Activated naive CD4-positive, alpha-beta T cell treated with anti-CD3 and anti-CD28 coated beads, Interleukin-2, amount 50 U/mL, for 72 hours (primary cell): ENCODE measurements at regions not wholly inside any gene's neighbourhood (a gene's known extent, or its start where the extent isn't known, plus 50 kb on each side); places are given as distances from the start of the nearest gene placed in this dataset.

Experiments
- ATAC-seq, 2 donors: fragments of 150-1000 bp; cut with Tn5 transposase; 2 replicates each; pipeline ENCODE4 v1.10.0; 2021; ENCODE audit warnings: mild to moderate bottlenecking in 2 of 2, moderate library complexity in 2 of 2
- DNase-seq, 2 donors: peaks; one replicate each; pipeline ENCODE4 v3.0.0; 2021 to 2022; ENCODE audit warnings: low spot score in 2 of 2
- H3K27ac Mint-ChIP-seq, 2 donors: one replicate each; pipeline ENCODE4 v1.8.0; 2022; ENCODE audit warnings: mild to moderate bottlenecking in 2 of 2, mixed read lengths in 2 of 2
- H3K36me3 Mint-ChIP-seq, 2 donors: one replicate each; pipeline ENCODE4 v1.8.0; 2022; ENCODE audit warnings: mixed read lengths in 2 of 2
- H3K9me3 Mint-ChIP-seq, 2 donors: one replicate each; pipeline ENCODE4 v1.8.0; 2022; ENCODE audit warnings: mixed read lengths in 2 of 2

GRCh38 chr22:47247579-47248240 is 485.3 kb downstream of the TBC1D22A start:
- Mint-ChIP-seq H3K9me3 (peaks cover 2 to 10% of the 10 kb centered on the region in 2 donors), H3K36me3 (peaks cover 0 to 7% of the 10 kb centered on the region in 2 donors), H3K27ac (no peak overlapping the region)
- ATAC-seq = no peak
- DNase-seq = no peak

GRCh38 chr22:47245786-47246185 is 483.3 kb downstream of the TBC1D22A start:
- H3K27ac Mint-ChIP-seq = no peak overlapping the region
- peaks cover 2 to 10% of the 10 kb centered on the region in 2 donors for H3K9me3 Mint-ChIP-seq
- DNase-seq (no peak), ATAC-seq (no peak)
- H3K36me3 Mint-ChIP-seq = peaks cover 0 to 7% of the 10 kb centered on the region in 2 donors

DNA sequence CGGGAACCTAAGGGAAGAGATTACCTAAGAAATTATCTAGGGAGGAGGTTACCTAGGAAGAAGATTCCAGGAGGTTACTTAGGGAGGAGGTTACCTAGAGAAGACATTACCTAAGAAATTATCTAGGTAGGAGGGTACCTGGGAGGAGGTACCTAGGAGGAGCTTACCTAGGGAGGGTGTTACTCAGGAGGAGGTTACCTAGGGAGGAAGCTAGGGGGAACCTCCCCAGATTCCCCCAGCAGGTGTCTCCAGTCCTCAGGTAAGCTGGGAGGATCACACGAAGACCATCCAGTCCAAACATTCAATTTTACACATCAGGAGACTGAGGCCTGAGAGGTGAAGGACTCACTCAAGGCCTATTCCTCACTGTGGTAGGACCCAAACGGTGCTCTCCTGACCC is 482.8 kb downstream of the TBC1D22A start:
- no peak for DNase-seq
- no peak overlapping the region for H3K27ac Mint-ChIP-seq
- ATAC-seq = no peak
- H3K9me3 Mint-ChIP-seq = peaks cover 2 to 10% of the 10 kb centered on the region in 2 donors
- peaks cover 0 to 7% of the 10 kb centered on the region in 2 donors for H3K36me3 Mint-ChIP-seq

GRCh38 chr22:47240116-47240515 is 477.7 kb downstream of the TBC1D22A start:
- Mint-ChIP-seq H3K36me3 (peaks cover 0 to 7% of the 10 kb centered on the region in 2 donors), H3K27ac (no peak overlapping the region), H3K9me3 (peaks cover 2 to 10% of the 10 kb centered on the region in 2 donors)
- ATAC-seq = no peak
- DNase-seq = no peak

DNA sequence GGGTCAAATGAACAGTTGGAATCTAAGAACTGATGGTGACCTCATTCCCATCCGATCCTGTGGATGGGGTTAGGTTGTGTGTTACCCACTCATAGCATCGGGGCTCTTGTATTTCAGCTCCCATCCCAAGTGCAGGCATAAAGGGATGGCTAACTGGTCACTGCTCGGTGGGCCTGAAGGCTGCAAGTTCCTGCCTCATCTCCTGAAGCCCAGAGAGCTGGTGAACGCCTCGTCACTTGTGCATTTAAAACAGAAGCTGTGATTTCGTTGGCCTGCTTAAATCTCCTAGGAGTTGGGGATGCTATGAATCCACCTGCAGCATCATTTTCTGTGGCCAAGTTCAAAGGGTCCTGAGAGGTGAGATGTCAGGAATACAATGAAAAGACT is 477.0 kb downstream of the TBC1D22A start:
- no peak for DNase-seq
- no peak for ATAC-seq
- H3K27ac Mint-ChIP-seq = no peak overlapping the region
- H3K9me3 Mint-ChIP-seq = peaks cover 2 to 9% of the 10 kb centered on the region in 2 donors
- peaks cover 0 to 7% of the 10 kb centered on the region in 2 donors for H3K36me3 Mint-ChIP-seq

- H3K36me3 Mint-ChIP-seq = peaks cover 0 to 4% of the 10 kb centered on the region in 2 donors
- ATAC-seq = no peak
Observed at GRCh38 chr22:47238690-47239473, 476.4 kb downstream of the TBC1D22A start.

GRCh38 chr22:47237890-47238480 is 475.5 kb downstream of the TBC1D22A start:
- no peak for DNase-seq
- ATAC-seq = no peak
- peaks cover 5% of the 10 kb centered on the region in 2 donors for H3K9me3 Mint-ChIP-seq
- H3K36me3 Mint-ChIP-seq = peaks cover 0 to 10% of the 10 kb centered on the region in 2 donors
- peak overlapping the region in 1 of 2 donors; percentile 5 for H3K27ac Mint-ChIP-seq

More at GRCh38 chr22:47238690-47239473, 476.4 kb downstream of the TBC1D22A start:
- H3K27ac Mint-ChIP-seq = no peak overlapping the region
- peaks cover 0 to 3% of the 10 kb centered on the region in 2 donors for H3K9me3 Mint-ChIP-seq
- DNase-seq = no peak

- H3K36me3 Mint-ChIP-seq = peaks cover 0 to 10% of the 10 kb centered on the region in 2 donors
- no peak overlapping the region for H3K27ac Mint-ChIP-seq
- no peak for DNase-seq
- no peak for ATAC-seq
- peaks cover 5% of the 10 kb centered on the region in 2 donors for H3K9me3 Mint-ChIP-seq
Observed at GRCh38 chr22:47236718-47237117, 474.3 kb downstream of the TBC1D22A start.

DNA sequence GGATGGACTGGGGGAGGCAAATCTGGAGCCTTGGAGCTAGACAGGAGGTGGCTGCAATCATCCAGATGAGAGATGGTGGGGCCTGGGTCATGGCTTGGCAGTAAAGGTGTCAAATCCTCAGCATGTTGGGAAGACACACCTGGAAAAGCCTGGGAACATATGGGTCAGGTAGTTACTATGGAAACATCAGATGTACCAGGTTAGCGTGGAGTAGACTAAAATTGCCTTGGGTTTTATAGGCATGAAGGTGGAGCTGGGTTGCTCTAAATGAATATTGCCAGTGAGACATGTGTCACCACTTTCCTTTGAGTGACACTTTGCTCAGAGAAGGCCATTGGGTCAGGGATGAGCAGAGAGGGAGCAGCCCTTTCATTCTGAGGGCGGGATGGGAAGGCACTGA is 473.7 kb downstream of the TBC1D22A start:
- peaks cover 5% of the 10 kb centered on the region in 2 donors for H3K9me3 Mint-ChIP-seq

DNA sequence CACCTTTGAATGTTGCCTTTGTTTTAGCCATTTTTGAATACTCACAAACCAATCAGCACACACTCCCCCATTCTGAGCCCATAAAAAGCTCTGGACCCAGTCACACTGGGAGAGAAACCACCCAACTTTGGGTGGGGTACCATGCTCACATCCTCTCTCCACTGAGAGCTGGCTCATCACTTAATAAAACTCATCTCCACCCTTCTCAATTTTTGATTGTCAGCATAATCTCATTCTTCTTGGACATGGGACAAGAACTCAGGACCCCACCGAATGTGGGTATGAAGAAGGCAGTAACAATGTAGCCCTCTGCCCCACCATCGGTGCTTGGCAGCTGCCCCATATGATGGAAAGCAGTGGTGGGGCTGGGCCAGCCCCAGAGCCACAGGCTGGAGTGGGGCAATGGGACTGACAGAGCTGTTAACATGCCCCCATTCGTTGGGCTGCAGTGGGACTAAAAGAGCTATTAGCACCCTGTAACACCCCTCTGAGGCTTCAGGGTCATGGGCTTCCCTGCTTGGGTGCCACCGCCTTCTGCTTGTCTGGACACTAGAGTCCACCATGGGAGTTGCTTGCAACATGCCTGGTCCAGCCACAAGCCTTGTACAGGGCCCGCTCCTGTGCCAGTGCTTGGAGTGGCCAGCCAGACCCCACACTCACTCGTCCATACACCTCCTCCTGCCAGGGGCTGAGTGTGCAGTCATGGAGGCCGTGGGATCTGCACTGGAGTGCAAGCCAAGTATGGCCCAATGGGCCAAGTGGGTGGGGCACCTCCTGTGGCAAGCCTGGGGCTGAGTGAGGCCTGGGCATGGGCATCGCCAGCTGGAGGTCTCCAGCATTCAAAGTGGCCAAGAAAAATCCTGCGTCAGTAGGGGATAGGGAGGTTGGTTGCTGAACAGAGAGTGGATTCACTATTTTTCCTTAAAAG is 471.1 kb downstream of the TBC1D22A start:
- peaks cover 0 to 10% of the 10 kb centered on the region in 2 donors for H3K36me3 Mint-ChIP-seq
- DNase-seq (no peak), ATAC-seq (no peak)
- peaks cover 5% of the 10 kb centered on the region in 2 donors for H3K9me3 Mint-ChIP-seq
- no peak overlapping the region for H3K27ac Mint-ChIP-seq

More for the DNA sequence above, 473.7 kb downstream of the TBC1D22A start:
- Mint-ChIP-seq H3K27ac (no peak overlapping the region), H3K36me3 (peaks cover 0 to 10% of the 10 kb centered on the region in 2 donors)
- DNase-seq (no peak), ATAC-seq (no peak)

DNA sequence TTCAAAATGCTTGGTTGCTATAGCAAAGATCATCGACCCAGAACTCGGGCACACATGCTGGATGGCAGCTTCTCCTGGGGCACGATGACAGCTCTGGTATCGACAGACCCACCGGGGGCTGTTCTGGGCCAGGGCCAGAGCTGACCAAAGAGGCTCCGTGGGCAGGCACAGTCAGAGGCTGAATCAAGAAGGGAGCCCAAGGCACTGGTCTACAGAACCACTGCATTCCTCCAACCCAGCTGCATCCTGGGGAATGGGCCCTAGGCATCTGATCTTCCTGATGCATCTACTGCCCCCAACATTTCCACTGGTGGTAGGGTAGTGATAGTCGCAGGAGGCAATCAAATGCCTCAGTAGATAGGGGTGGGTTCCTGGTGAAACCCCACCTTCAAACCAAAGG is 470.3 kb downstream of the TBC1D22A start:
- DNase-seq (no peak), ATAC-seq (no peak)
- Mint-ChIP-seq H3K27ac (no peak overlapping the region), H3K36me3 (peaks cover 0 to 10% of the 10 kb centered on the region in 2 donors), H3K9me3 (peaks cover 5% of the 10 kb centered on the region in 2 donors)

GRCh38 chr22:47232197-47232596 is 469.7 kb downstream of the TBC1D22A start:
- Mint-ChIP-seq H3K27ac (no peak overlapping the region), H3K9me3 (peaks cover 5% of the 10 kb centered on the region in 2 donors), H3K36me3 (peaks cover 0 to 10% of the 10 kb centered on the region in 2 donors)
- no peak for ATAC-seq
- DNase-seq = no peak

DNA sequence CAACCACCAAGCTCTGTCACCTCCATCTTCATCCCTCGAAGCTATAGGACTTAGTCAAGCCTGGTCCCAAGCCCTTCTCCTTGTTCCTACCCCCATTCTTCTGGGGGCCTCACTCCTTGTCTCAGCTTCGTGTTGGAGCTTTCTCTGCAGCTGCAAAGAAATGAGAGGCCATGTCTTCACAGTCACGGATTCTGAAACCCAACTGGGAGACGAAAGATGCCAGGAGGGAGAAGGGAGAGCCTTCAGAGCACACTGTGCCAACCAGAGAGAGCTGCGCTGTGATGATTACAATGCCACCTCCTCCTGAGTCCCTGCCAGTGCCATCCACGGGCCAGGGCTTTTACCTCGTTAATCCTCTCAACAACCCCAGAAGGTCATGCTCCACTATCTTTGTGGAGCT is 469.3 kb downstream of the TBC1D22A start:
- H3K9me3 Mint-ChIP-seq = peaks cover 5% of the 10 kb centered on the region in 2 donors
- no peak overlapping the region for H3K27ac Mint-ChIP-seq
- ATAC-seq (no peak), DNase-seq (no peak)
- peaks cover 0 to 10% of the 10 kb centered on the region in 2 donors for H3K36me3 Mint-ChIP-seq

DNA sequence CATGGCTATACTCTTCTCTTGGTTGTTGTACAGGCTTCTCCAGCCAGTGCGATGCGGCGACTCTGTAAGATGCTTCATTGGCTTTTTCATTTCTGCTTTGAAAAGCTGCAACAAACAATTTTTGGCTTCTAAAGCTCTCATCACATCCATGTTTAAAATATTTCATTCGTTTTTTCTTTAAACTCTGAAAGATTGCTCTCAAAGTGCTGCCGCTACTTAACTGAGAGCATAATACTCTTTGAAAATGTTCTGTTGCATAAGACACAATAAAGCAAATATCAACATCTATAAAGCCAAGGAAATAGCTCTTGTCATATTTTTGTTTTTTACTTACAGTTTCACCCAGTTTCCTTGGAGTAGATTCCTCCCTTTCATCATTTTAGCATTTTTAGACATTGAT is 468.3 kb downstream of the TBC1D22A start:
- H3K36me3 Mint-ChIP-seq = peaks cover 0 to 10% of the 10 kb centered on the region in 2 donors
- DNase-seq (no peak), ATAC-seq (no peak)
- H3K27ac Mint-ChIP-seq = no peak overlapping the region
- peaks cover 5% of the 10 kb centered on the region in 2 donors for H3K9me3 Mint-ChIP-seq

- no peak for DNase-seq
- no peak overlapping the region for H3K27ac Mint-ChIP-seq
Observed at GRCh38 chr22:47230251-47230650, 467.8 kb downstream of the TBC1D22A start.

GRCh38 chr22:47228767-47229166 is 466.3 kb downstream of the TBC1D22A start:
- Mint-ChIP-seq H3K36me3 (peaks cover 0 to 7% of the 10 kb centered on the region in 2 donors), H3K9me3 (peaks cover 5% of the 10 kb centered on the region in 2 donors), H3K27ac (no peak overlapping the region)
- DNase-seq = no peak
- no peak for ATAC-seq

More at GRCh38 chr22:47230251-47230650, 467.8 kb downstream of the TBC1D22A start:
- no peak for ATAC-seq
- Mint-ChIP-seq H3K36me3 (peaks cover 0 to 10% of the 10 kb centered on the region in 2 donors), H3K9me3 (peaks cover 5% of the 10 kb centered on the region in 2 donors)
